Lower leg skin (tissue), 4 donors: ENCODE measurements at regions not wholly inside any gene's neighbourhood (a gene's known extent, or its start where the extent isn't known, plus 50 kb on each side); places are given as distances from the start of the nearest gene placed in this dataset.

ENCODE experiments used
- DNase-seq, 2 donors: peaks; one replicate each; pipeline ENCODE4 v3.0.0-alpha.2; 2019; ENCODE audit warnings: low spot score in 2 of 2
- H3K4me3 ChIP-seq: fragments of 200-600 bp; sonication (generic); 2 replicates; pipeline ENCODE4 v1.5.1; 2017; ENCODE audit warnings: mild to moderate bottlenecking, low read depth; ENCODE audit not compliant: poor library complexity, severe bottlenecking
- POLR2A ChIP-seq, 2 donors: fragments of 450-650 bp; IDR thresholded peaks; one replicate each; pipeline ENCODE4 v1.6.1; 2016 to 2017; ENCODE audit warnings: antibody characterized with exemption in 2 of 2, mild to moderate bottlenecking in 1 of 2, moderate library complexity in 1 of 2
- WGBS, 2 donors: methylation state at CpG; one replicate each; pipeline ENCODE4 v1.1.5; 2018; 5-methylcytosine and 5-hydroxymethylcytosine counted together
- intact Hi-C: fragments of 100-400 bp; cut with DNase I; formaldehyde crosslinking; loops from one replicate; pipeline ENCODE4 v1.15.0; 2023; ENCODE audit warnings: low total_unique reads
- TF ChIP-seq, protein P1 (sequence below), 3 donors: fragments of 450-650 bp; IDR thresholded peaks; one replicate each; pipeline ENCODE4 v1.5.1; 2016; ENCODE audit warnings: antibody characterized with exemption in 3 of 3, mild to moderate bottlenecking in 3 of 3, moderate library complexity in 2 of 3

DNA sequence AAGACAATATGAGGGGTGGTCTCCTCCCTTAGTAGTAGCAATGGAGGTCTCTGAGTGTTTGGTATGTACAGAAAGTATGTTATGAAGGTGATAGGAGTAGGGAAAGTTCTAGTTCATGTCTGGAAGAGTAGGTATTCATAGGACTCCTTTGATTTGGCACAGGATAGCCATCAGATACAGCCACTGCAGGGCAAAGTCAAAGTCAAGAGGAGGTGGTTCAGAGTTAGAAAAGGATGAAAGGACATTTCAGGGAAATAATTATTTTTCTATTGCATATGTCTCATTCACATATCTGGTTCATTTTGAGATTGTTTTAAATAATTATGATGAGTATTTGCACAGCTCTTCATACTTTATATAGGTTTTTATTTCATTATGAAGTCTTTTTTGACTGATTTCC, 381.1 kb downstream of the MFSD1 start:
- TF ChIP-seq, protein P1, sequence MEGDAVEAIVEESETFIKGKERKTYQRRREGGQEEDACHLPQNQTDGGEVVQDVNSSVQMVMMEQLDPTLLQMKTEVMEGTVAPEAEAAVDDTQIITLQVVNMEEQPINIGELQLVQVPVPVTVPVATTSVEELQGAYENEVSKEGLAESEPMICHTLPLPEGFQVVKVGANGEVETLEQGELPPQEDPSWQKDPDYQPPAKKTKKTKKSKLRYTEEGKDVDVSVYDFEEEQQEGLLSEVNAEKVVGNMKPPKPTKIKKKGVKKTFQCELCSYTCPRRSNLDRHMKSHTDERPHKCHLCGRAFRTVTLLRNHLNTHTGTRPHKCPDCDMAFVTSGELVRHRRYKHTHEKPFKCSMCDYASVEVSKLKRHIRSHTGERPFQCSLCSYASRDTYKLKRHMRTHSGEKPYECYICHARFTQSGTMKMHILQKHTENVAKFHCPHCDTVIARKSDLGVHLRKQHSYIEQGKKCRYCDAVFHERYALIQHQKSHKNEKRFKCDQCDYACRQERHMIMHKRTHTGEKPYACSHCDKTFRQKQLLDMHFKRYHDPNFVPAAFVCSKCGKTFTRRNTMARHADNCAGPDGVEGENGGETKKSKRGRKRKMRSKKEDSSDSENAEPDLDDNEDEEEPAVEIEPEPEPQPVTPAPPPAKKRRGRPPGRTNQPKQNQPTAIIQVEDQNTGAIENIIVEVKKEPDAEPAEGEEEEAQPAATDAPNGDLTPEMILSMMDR (IDR thresholded peaks at IDR 0.05) = no peak
- TF ChIP-seq POLR2A (IDR thresholded peaks at IDR 0.05) = no peak
- no peak for DNase-seq
- intact Hi-C loops = no loop called here
- H3K4me3 ChIP-seq = no peak overlapping the region

DNA sequence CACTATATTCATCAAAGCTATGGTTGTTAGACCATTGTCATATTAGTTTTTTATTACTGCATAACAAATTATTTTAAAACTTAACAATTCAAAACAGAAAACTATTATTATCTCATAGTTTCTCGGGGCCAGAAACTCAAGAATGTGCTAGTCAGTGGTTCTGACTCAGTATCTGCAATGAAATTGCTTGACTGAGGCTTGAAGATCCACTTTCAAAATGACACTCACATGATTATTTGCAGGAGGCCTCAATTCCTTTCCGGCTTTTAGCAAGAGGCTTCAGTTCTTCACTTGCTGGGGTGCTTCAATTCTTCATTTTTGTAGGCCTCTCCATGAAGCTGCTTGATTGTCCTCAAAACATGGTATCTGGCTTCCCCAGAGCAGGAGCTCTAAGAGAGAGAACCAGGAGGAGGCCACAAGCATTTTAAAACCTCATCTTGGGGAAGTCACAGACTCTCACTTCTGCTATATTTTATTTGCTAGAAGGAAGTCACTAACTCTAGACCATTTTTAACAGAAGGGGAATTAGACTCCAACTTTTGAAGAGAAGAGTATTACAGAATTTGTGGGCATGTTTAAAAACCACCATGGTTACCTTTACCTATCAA, 383.7 kb downstream of the MFSD1 start:
- 63 to 71% methylated on average over 2 of the region's 2 CpGs for WGBS, 2 donors
- no peak for DNase-seq
- H3K4me3 ChIP-seq = no peak overlapping the region
- intact Hi-C loops = no loop called here
- TF ChIP-seq POLR2A (IDR thresholded peaks at IDR 0.05) = no peak
- TF ChIP-seq, protein P1 (IDR thresholded peaks at IDR 0.05) = no peak

DNA sequence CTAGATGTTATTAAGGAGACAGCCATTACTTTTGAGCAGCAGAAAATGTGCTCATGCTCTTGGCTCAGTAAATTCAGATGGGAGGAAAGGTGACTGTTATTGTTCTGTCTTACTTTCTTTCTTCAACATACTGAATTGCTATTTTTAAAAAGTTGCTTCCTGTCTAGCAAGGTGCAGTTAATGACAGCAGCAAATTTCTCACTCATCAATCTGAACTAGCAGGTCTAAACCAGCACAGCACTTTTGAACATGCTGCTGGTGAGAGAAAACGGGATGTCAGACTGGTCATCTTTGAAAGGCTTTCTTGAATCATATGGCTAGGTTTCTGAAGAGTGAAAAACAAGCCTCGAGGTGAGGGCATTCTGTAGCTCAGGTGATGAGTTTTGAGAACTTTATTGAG, 384.7 kb downstream of the MFSD1 start:
- TF ChIP-seq, protein P1 (IDR thresholded peaks at IDR 0.05) = no peak
- no peak for TF ChIP-seq POLR2A (IDR thresholded peaks at IDR 0.05)
- 36 to 48% methylated on average over 2 of the region's 2 CpGs for WGBS, 2 donors
- DNase-seq = no peak
- intact Hi-C loops = no loop called here
- no peak overlapping the region for H3K4me3 ChIP-seq

DNA sequence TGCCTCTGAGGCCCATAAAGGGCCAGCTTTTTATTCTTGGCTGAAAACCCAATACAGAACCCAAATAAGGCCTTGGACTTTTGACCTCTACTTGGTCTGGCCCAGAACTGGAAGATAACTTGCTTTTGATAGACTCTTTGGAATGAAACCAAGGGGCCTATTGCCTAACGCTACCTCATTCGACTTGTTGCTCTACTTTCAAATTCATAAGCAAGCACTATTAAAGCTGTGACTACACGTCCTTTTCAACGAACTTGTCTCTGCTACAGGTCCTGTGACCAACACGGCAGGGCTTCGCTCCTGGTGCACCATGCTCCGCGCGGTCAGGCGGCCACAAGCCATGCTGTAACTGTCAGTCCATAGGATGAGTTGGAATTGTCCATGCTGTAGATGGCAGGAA, 385.4 kb downstream of the MFSD1 start:
- DNase-seq = no peak
- intact Hi-C loops = no loop called here
- no peak overlapping the region for H3K4me3 ChIP-seq
- 82 to 88% methylated on average over 10 of the region's 10 CpGs for WGBS, 2 donors
- TF ChIP-seq POLR2A (IDR thresholded peaks at IDR 0.05) = no peak
- TF ChIP-seq, protein P1 (IDR thresholded peaks at IDR 0.05) = no peak

DNA sequence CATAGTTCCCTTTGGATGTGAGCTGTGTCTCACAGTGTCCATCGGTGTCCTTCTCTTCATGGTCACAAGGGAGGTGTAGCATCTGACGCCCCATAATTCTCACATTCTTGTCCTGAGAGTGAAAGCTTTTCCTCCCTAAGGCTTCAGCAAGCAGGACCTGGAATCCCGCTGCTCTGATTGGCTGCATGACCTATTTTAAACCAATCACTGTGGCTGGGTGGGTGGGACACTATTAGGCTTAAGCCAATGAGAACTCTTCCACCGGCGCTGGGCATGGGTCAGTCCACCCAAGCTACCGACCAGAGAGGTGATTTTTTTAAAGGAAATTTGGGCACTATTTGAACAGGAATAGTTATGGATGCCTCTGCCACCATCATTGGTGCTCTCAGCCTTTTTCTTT, 385.9 kb downstream of the MFSD1 start:
- DNase-seq = no peak
- WGBS, 2 donors = 80 to 82% methylated on average over 6 of the region's 6 CpGs
- TF ChIP-seq, protein P1 (IDR thresholded peaks at IDR 0.05) = no peak
- TF ChIP-seq POLR2A (IDR thresholded peaks at IDR 0.05) = no peak
- no peak overlapping the region for H3K4me3 ChIP-seq
- intact Hi-C loops = no loop called here

DNA sequence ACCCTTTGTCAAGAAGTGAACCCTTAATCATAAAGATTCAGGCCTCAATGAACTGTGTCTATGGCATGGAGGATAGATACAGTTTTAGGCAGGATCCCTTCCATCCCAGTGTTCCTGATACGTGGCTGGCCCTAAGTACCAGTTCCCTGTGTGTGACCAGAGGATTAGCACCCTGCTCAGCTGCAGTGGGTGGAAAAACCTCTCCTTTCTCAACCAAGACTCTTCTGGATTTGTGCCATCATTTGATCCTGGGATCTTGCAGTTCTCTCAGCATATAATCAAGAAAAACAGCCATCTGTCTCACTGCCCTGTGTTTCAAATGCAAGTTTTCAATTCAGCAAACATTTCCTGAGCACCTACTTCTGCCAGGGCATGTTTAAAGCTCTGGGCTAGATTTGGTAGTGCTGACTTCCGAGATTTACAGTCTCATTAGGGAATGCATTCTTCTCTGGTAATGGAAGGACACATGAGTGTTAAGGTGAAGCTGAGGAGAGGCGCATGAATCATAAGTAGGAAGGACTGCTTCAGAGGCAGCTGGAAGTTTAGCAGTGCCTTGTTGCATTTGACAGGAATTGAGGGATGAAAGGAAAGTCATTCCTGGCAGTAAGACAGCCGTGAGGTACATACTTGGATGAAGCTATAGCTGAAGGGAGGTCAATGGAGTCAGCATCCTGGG, 388.3 kb downstream of the MFSD1 start:
- TF ChIP-seq POLR2A (IDR thresholded peaks at IDR 0.05) = no peak
- TF ChIP-seq, protein P1 (IDR thresholded peaks at IDR 0.05) = no peak
- 34 to 42% methylated on average over 4 of the region's 4 CpGs for WGBS, 2 donors
- DNase-seq = no peak
- no peak overlapping the region for H3K4me3 ChIP-seq
- intact Hi-C loops = no loop called here
